Endodermal cell (in vitro differentiated cells): ENCODE measurements at regions not wholly inside any gene's neighbourhood (a gene's known extent, or its start where the extent isn't known, plus 50 kb on each side); places are given as distances from the start of the nearest gene placed in this dataset.

Experiments
- DNase-seq: peaks from one replicate; pipeline ENCODE4 v3.0.0-alpha.2; 2017
- H3K27ac ChIP-seq: 2 replicates; pipeline ENCODE4 v1.5.1; 2013; ENCODE audit warnings: mild to moderate bottlenecking, low read depth, low read length, moderate library complexity
- H3K27me3 ChIP-seq: 2 replicates; pipeline ENCODE4 v1.6.1; 2013; ENCODE audit warnings: mild to moderate bottlenecking, low read length, moderate library complexity; ENCODE audit not compliant: insufficient read depth, control insufficient read depth, poor library complexity, severe bottlenecking
- H3K36me3 ChIP-seq: 2 replicates; pipeline ENCODE4 v1.7.0; 2013; ENCODE audit warnings: mild to moderate bottlenecking, low read length, moderate library complexity; ENCODE audit not compliant: control insufficient read depth, insufficient read depth
- H3K4me1 ChIP-seq: one replicate; pipeline ENCODE4 v1.7.0; 2013; ENCODE audit warnings: low read length; ENCODE audit not compliant: control insufficient read depth, insufficient read depth
- H3K4me3 ChIP-seq: 2 replicates; pipeline ENCODE4 v1.5.1; 2013; ENCODE audit warnings: mild to moderate bottlenecking, low read length, moderate library complexity
- H3K9ac ChIP-seq: 2 replicates; pipeline ENCODE4 v1.6.1; 2013; ENCODE audit warnings: mild to moderate bottlenecking, low read length, moderate library complexity; ENCODE audit not compliant: poor library complexity, severe bottlenecking; ENCODE audit errors: extremely low read depth
- H3K9me3 ChIP-seq: 2 replicates; pipeline ENCODE4 v1.6.1; 2013; ENCODE audit warnings: mild to moderate bottlenecking, low read length, moderate library complexity; ENCODE audit not compliant: control insufficient read depth
- H3K27ac Mint-ChIP-seq: 2 replicates; pipeline ENCODE4 v1.8.0; 2020; ENCODE audit warnings: mixed read lengths
- H3K27me3 Mint-ChIP-seq: 2 replicates; pipeline ENCODE4 v1.8.0; 2021; ENCODE audit warnings: mild to moderate bottlenecking, mixed read lengths; ENCODE audit not compliant: insufficient read depth
- H3K36me3 Mint-ChIP-seq: 2 replicates; pipeline ENCODE4 v1.8.0; 2020; ENCODE audit warnings: low read depth, mixed read lengths
- H3K4me1 Mint-ChIP-seq: 2 replicates; pipeline ENCODE4 v1.8.0; 2020; ENCODE audit warnings: mixed read lengths
- H3K4me3 Mint-ChIP-seq: 2 replicates; pipeline ENCODE4 v1.8.0; 2020; ENCODE audit warnings: mild to moderate bottlenecking, moderate library complexity, mixed read lengths
- H3K9me3 Mint-ChIP-seq: 2 replicates; pipeline ENCODE4 v1.8.0; 2020; ENCODE audit warnings: mild to moderate bottlenecking, mixed read lengths
- WGBS, 2 experiments: methylation state at CpG; one replicate each; pipeline versions ENCODE4 v1.1.5 to v1.1.7; 2013; ENCODE audit warnings: missing lambda C conversion rate in 2 of 2, mixed read lengths in 1 of 2; ENCODE audit not compliant: insufficient coverage in 1 of 2, insufficient read length in 1 of 2; 5-methylcytosine and 5-hydroxymethylcytosine counted together
- TF ChIP-seq, protein P1 (sequence below): fragments of 200-600 bp; sonication (generic); conservative IDR thresholded peaks from 2 replicates; pipeline ENCODE4 v1.5.0; 2021; ENCODE audit warnings: antibody characterized with exemption, mild to moderate bottlenecking

DNA sequence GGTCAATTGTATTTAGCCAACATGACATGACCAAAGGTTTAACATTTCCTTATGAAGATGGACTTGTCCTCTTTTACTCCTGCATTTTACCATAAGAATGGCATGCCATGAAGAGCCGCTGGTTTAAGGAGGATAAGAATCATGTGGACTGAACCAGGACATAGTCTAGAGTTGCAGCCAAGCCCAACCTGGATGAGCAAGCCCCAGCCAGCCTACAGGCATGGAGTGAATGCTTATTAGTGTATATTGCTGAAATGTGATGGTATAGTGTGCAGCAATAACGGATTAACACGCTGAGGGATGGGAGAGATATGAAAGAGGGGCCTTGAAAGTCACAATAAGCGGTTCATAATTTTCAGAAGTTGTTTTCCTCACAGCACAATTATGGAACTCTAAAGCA is 523.2 kb downstream of the NTRK2 start:
- Histone ChIP-seq H3K4me3 (no peak overlapping the region), H3K36me3 (no peaks in the 10 kb centered on the region), H3K9ac (no peak overlapping the region), H3K27me3 (no peaks in the 10 kb centered on the region), H3K4me1 (no peaks in the 10 kb centered on the region), H3K9me3 (no peaks in the 10 kb centered on the region), H3K27ac (no peak overlapping the region)
- Mint-ChIP-seq H3K9me3 (peaks cover 2% of the 10 kb centered on the region), H3K36me3 (no peaks in the 10 kb centered on the region), H3K27me3 (no peaks in the 10 kb centered on the region), H3K27ac (no peak overlapping the region), H3K4me3 (no peak overlapping the region), H3K4me1 (no peaks in the 10 kb centered on the region)
- TF ChIP-seq, protein P1, sequence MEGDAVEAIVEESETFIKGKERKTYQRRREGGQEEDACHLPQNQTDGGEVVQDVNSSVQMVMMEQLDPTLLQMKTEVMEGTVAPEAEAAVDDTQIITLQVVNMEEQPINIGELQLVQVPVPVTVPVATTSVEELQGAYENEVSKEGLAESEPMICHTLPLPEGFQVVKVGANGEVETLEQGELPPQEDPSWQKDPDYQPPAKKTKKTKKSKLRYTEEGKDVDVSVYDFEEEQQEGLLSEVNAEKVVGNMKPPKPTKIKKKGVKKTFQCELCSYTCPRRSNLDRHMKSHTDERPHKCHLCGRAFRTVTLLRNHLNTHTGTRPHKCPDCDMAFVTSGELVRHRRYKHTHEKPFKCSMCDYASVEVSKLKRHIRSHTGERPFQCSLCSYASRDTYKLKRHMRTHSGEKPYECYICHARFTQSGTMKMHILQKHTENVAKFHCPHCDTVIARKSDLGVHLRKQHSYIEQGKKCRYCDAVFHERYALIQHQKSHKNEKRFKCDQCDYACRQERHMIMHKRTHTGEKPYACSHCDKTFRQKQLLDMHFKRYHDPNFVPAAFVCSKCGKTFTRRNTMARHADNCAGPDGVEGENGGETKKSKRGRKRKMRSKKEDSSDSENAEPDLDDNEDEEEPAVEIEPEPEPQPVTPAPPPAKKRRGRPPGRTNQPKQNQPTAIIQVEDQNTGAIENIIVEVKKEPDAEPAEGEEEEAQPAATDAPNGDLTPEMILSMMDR = no peak
- no peak for DNase-seq
- 95 to 97% methylated on average over 4 of the region's 4 CpGs for WGBS, 2 experiments

DNA sequence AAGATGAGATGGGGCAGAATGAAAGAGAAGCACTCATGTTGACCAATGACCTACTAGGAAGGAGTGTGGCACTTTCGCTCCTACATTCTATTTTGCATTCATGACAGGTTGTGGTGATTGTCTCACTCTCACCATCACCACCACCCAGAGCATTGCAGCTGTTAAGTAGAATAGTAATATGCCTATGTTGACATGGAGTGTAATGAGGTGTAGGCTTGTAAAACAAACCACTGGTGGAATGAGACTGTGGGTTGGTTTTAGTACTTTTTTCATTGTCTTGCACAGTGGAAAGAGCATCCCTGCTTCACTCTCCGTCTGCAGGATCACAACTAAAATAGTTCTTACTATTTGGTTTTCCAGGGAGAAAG is 516.7 kb downstream of the NTRK2 start:
- H3K27me3 Mint-ChIP-seq = peaks cover 2% of the 10 kb centered on the region
- 100% methylated on average over 2 of the region's 2 CpGs; no CpG with 5 or more reads in 1 of the 2 experiments for WGBS, 2 experiments
- no peaks in the 10 kb centered on the region for H3K27me3 ChIP-seq

DNA sequence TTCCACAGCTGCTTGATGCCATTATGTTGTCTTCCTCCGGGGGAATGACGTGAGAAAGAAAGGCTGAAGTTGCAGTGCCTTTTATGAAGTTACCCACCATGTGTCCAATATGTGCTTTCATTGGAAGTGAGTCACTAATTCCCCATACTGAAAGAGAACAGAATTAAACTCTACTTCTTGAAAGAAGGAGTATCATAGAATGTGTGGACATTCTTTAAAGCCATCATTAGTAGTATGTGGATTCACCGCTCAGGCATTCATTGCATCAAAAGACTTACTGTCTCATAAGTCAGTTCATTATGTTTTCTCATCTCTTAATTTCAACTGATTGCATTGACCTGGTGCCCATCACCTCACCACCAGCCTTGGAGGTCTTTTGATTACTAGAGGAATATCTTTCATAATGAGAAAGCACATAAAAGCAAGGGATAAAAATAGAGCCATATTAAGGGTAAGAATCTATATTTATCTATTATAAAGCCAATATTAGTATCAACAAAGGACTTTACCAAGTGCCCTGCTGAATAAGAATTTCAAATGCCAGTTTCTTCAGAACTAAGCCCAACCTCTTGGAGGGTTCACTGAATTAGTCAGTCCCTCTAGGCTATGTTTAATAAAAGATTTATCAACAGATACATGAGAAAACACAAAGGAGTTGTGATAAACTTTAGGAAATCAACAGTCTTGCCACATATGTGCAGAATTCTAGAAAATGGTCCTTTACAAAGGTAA is 516.1 kb downstream of the NTRK2 start:
- TF ChIP-seq, protein P1 = no peak
- Histone ChIP-seq H3K4me3 (no peak overlapping the region), H3K4me1 (no peaks in the 10 kb centered on the region), H3K9ac (no peak overlapping the region), H3K27ac (no peak overlapping the region), H3K36me3 (no peaks in the 10 kb centered on the region), H3K27me3 (no peaks in the 10 kb centered on the region), H3K9me3 (no peaks in the 10 kb centered on the region)
- no peak overlapping the region for H3K27ac Mint-ChIP-seq
- H3K36me3 Mint-ChIP-seq = no peaks in the 10 kb centered on the region
- H3K9me3 Mint-ChIP-seq = no peaks in the 10 kb centered on the region
- no peak overlapping the region for H3K4me3 Mint-ChIP-seq
- no peaks in the 10 kb centered on the region for H3K4me1 Mint-ChIP-seq
- peaks cover 2% of the 10 kb centered on the region for H3K27me3 Mint-ChIP-seq
- DNase-seq = no peak
- WGBS, 2 experiments = 94 to 100% methylated on average over 1 to 3 of the region's 3 CpGs

More for the DNA sequence above, 516.7 kb downstream of the NTRK2 start:
- no peaks in the 10 kb centered on the region for H3K36me3 ChIP-seq
- Mint-ChIP-seq H3K36me3 (no peaks in the 10 kb centered on the region), H3K4me3 (no peak overlapping the region), H3K4me1 (no peaks in the 10 kb centered on the region), H3K9me3 (no peaks in the 10 kb centered on the region), H3K27ac (no peak overlapping the region)
- no peak overlapping the region for H3K27ac ChIP-seq
- no peak for DNase-seq
- no peak overlapping the region for H3K4me3 ChIP-seq
- TF ChIP-seq, protein P1 = no peak
- no peak overlapping the region for H3K9ac ChIP-seq
- no peaks in the 10 kb centered on the region for H3K9me3 ChIP-seq
- no peaks in the 10 kb centered on the region for H3K4me1 ChIP-seq
